Thymus (tissue), 11 donors: ENCODE measurements at regions not wholly inside any gene's neighbourhood (a gene's known extent, or its start where the extent isn't known, plus 50 kb on each side); places are given as distances from the start of the nearest gene placed in this dataset.

Experiments
- DNase-seq, 9 donors: peaks; one replicate each; pipeline ENCODE4 v3.0.0-alpha.2; 2013; ENCODE audit warnings: low spot score in 9 of 9, low read depth in 6 of 9, missing footprints in 1 of 9
- H3K27ac ChIP-seq, 2 donors: one replicate each; pipeline ENCODE4 v1.5.1; 2013; ENCODE audit warnings: control low read depth in 1 of 2, low read depth in 1 of 2, low read length in 1 of 2, mild to moderate bottlenecking in 1 of 2, moderate library complexity in 1 of 2
- H3K27me3 ChIP-seq, 2 donors: one replicate each; pipeline ENCODE4 v1.5.1; 2013; ENCODE audit warnings: low read length in 1 of 2; ENCODE audit not compliant: control insufficient read depth in 2 of 2, insufficient read depth in 1 of 2
- H3K36me3 ChIP-seq, 2 donors: one replicate each; pipeline ENCODE4 v1.5.1; 2013; ENCODE audit warnings: low read length in 1 of 2, mild to moderate bottlenecking in 1 of 2, moderate library complexity in 1 of 2; ENCODE audit not compliant: control insufficient read depth in 2 of 2, insufficient read depth in 2 of 2
- H3K4me1 ChIP-seq, 2 donors: one replicate each; pipeline ENCODE4 v1.5.1; 2013; ENCODE audit warnings: low read length in 2 of 2; ENCODE audit not compliant: control insufficient read depth in 2 of 2, insufficient read depth in 2 of 2
- H3K4me3 ChIP-seq, 2 donors: one replicate each; pipeline ENCODE4 v1.5.1; 2013; ENCODE audit warnings: low read length in 2 of 2, control low read depth in 1 of 2, mild to moderate bottlenecking in 1 of 2
- H3K9me3 ChIP-seq, 2 donors: one replicate each; pipeline ENCODE4 v1.5.1; 2013; ENCODE audit warnings: low read length in 1 of 2, mild to moderate bottlenecking in 1 of 2; ENCODE audit not compliant: control insufficient read depth in 2 of 2, insufficient read depth in 1 of 2
- WGBS: extraction: QIAGEN DNeasy Blood & Tissue Kit; methylation state at CpG from one replicate; pipeline ENCODE4 v1.1.7; 2013; 5-methylcytosine and 5-hydroxymethylcytosine counted together
- donor health status: healthy.

DNA sequence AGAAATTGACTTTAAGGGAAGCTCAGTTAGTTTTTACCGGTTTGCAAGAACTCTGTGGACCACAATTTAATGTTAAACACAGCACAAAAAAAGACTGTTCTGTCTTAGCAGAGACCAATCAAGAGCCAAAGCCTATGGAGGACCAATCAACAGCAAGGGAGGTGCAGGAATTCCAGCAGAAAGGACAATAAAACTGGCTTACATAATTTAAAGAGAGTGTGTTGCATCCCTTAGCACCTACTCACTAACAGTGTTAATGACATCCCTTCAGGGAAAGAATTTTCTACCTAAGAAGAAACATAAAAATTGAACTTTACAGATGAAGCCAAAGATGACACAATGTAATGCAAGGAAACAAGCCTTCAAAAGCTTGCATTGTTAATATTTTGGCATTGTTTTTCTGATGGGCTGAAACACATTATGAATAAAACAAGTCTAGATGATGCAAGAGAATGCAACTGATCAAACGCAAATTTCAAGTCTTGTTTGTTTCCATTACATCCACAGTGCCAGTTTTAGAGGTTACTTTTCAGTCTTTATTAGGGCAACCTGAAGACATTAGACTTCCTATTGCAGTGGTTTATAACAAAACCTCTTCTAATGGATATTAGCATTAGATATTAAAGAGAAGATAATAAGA, 111.3 kb upstream of the FST start:
- 95% methylated on average over 2 of the region's 2 CpGs for WGBS
- no peaks in the 10 kb centered on the region for H3K4me1 ChIP-seq

DNA sequence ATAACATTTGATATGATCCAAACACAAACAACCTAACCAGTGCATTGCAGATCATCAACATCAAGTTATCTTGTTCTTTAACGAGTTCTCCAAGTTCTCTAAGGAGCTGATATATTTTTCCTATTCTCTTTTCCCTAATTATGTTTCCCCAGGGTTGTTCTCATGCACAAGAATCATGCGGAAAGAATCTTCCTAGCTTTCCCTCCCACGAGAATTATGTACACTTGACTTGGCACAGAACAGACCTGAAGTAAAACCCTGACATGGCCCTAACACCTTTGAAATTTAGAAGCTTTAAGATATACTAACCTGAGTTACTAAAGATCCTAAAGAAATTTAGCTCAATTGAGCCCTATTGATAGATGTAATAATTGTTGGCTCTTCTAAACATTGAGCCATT, 110.7 kb upstream of the FST start:
- WGBS: 83% methylated on average over 3 of the region's 3 CpGs

More for the DNA sequence above, 111.3 kb upstream of the FST start:
- H3K9me3 ChIP-seq: no peaks in the 10 kb centered on the region
- H3K36me3 ChIP-seq: no peaks in the 10 kb centered on the region
- H3K27ac ChIP-seq: no peak overlapping the region
- H3K4me3 ChIP-seq: no peak overlapping the region
- no peaks in the 10 kb centered on the region for H3K27me3 ChIP-seq
- DNase-seq: no peak

DNA sequence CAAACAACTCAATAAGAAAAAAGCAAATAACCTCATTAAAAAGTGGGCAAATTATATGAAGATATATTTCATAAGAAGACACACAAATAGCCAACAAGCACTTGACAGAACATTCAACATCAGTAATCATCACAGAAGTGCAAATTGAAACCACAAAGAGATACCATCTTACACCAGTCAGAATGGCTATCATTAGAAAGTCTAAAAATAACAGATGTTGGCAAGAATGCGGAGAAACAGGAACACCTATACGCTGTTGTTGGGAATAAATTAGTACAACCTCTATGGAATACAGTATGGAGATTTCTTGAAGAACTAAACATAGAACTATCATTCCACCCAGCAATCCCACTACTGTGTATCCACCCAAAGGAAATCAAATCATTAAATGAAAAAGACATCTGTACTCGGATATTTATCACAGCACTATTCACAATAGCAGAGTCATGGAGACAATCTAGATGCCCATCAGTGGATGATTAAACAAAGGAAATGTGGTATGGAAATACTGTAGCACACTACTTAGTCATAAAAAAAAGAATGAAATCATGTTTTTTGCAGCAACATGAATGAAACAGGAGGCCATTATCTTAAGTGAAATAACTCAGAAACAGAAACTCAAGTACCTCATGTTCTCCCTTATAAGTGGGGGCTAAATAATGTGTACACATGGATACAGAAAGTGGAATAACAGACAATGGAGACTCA, 106.8 kb upstream of the FST start:
- DNase-seq: no peak
- WGBS: 94% methylated on average over 3 of the region's 3 CpGs
- no peaks in the 10 kb centered on the region for H3K9me3 ChIP-seq

More for the DNA sequence above, 110.7 kb upstream of the FST start:
- Histone ChIP-seq H3K4me1 (no peaks in the 10 kb centered on the region), H3K27ac (no peak overlapping the region), H3K9me3 (no peaks in the 10 kb centered on the region), H3K27me3 (no peaks in the 10 kb centered on the region), H3K4me3 (no peak overlapping the region), H3K36me3 (no peaks in the 10 kb centered on the region)
- DNase-seq: no peak

DNA sequence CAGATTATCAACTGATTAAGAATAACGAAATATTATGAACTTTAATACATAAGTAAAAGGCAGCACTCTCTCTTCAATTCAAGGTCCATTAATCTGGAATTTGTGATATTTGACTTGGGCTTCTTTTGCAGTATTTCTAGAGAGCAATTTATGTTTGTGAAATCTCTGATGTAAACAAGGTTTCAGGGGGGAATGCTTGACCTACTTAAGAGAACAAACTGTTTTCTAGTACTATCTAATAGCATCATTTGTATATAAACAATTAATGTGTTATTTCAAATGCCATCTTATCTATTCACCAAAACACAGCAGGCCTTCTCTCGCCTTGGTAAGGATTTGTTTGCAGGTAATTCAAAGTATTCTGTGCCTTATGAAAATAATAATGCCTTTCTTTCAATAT, 103.6 kb upstream of the FST start:
- no peaks in the 10 kb centered on the region for H3K4me1 ChIP-seq
- no peaks in the 10 kb centered on the region for H3K9me3 ChIP-seq
- no peak for DNase-seq
- H3K27ac ChIP-seq: no peak overlapping the region
- H3K4me3 ChIP-seq: no peak overlapping the region
- no peaks in the 10 kb centered on the region for H3K27me3 ChIP-seq
- no peaks in the 10 kb centered on the region for H3K36me3 ChIP-seq
- WGBS: 91% methylated on average over 2 of the region's 2 CpGs

More for the DNA sequence above, 106.8 kb upstream of the FST start:
- H3K27ac ChIP-seq: no peak overlapping the region
- no peak overlapping the region for H3K4me3 ChIP-seq
- H3K27me3 ChIP-seq: no peaks in the 10 kb centered on the region
- no peaks in the 10 kb centered on the region for H3K4me1 ChIP-seq
- no peaks in the 10 kb centered on the region for H3K36me3 ChIP-seq

DNA sequence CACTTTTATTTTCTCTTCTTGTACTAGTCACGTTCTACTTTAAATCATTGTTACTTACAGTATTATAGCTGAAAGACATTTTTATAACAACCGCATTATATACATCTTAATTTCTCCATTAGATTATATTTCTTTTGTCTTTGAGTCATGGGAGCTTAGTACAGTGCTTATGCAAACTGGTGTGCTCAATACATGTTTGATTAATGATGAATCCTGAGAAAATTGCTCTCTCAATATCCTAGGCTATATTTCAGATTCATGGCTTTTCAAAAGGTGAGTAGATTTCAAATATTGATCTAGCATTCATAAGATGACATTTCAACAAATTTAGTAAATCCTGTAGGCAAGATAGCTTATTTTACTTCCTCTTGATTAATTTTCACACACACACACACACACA, 102.2 kb upstream of the FST start:
- Histone ChIP-seq H3K9me3 (no peaks in the 10 kb centered on the region), H3K27me3 (no peaks in the 10 kb centered on the region), H3K36me3 (no peaks in the 10 kb centered on the region), H3K27ac (no peak overlapping the region), H3K4me1 (no peaks in the 10 kb centered on the region), H3K4me3 (no peak overlapping the region)
- no peak for DNase-seq
- WGBS: 95% methylated on average over 2 of the region's 2 CpGs

DNA sequence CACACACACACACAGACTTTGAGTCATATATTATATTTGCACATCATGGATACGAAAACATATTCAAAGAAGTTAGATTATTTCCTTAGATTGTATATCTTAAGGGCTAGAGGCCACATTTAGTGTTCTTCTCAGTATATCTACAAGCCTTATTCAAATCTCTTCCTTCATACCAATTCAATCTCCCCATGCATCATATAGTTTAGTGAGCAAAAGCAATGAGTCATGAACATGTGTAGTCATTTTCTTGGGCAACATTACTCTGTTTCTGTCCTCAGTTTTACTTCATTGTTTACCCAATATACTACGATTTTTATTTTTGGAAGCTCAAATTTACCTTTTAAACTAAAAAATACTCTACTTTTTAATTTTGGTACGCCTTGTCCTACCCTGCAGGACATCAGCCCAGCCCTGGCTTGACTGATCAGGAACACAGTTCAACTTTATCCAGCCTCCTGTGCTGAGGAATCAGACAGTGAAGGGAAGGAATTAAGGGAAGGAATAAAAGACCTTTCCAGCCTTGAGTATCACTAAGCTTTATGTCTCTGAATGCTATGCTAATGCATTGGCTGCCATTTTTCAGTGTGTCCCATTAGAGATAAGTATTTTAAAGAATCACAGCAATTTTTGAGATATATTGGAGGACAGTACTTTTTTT, 101.7 kb upstream of the FST start:
- Histone ChIP-seq H3K27me3 (no peaks in the 10 kb centered on the region), H3K4me3 (no peak overlapping the region), H3K9me3 (no peaks in the 10 kb centered on the region), H3K36me3 (no peaks in the 10 kb centered on the region), H3K27ac (no peak overlapping the region), H3K4me1 (no peaks in the 10 kb centered on the region)
- DNase-seq: no peak
- 93% methylated on average over 3 of the region's 3 CpGs for WGBS

DNA sequence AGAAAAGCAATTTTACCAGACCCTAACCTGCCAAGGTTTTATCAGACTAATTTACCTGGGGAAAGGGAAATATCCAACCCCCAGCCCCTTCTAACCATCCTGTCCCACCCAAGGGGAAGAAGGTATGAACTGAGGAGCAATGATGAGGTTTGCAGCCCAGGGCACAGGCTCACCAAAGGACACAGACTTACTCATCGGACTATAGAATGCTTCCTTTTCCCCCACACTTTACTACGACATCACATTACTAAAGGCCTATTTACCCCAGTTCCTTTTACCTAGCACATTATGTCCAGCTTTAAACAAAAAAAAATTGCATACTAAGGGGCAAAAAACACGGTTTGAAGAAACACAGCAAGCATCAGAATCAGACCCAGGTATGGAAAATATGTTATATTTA, 94.1 kb upstream of the FST start:
- Histone ChIP-seq H3K4me1 (no peaks in the 10 kb centered on the region), H3K36me3 (no peaks in the 10 kb centered on the region), H3K27me3 (no peaks in the 10 kb centered on the region), H3K27ac (no peak overlapping the region), H3K9me3 (no peaks in the 10 kb centered on the region), H3K4me3 (no peak overlapping the region)
- WGBS: 91% methylated on average over 3 of the region's 3 CpGs
- no peak for DNase-seq

DNA sequence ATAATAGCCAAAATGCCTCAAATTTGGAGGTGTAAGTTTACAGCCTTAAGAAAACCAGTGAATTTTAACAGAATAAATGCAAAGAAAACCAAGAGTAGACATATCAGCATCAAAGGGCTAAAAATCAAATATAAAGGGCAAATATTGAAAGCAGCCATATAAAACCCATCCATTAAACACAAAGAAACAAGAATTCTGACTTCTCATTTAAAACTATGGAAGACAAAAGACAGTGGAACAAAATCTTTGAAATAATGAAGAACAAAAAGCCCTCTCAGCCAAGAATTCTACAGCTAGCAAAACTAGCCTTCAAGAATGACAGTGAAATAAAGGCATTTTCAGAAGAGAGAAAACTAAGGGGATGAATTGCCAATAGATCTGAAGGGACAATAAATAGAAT, 91.3 kb upstream of the FST start:
- Histone ChIP-seq H3K27ac (no peak overlapping the region), H3K4me3 (no peak overlapping the region), H3K36me3 (no peaks in the 10 kb centered on the region), H3K27me3 (no peaks in the 10 kb centered on the region), H3K9me3 (no peaks in the 10 kb centered on the region), H3K4me1 (no peaks in the 10 kb centered on the region)
- no peak for DNase-seq

DNA sequence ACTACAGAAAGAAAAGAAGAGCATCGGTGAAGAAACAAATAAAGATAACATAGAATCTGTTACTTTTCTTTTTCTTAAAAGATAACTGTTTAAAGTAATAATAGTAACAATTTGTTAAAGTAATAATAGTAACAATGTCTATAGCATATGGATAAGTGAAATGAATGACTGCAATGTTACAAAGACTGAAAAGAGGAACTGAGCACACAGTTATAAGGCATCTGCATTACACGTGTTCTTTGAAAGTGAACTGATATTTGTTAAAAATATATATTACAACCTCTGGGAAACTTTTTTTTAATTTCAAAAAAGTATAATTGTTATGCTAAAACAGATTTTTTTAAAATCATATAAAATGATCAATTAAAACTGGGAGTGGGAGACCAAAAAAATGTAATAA, 88.4 kb upstream of the FST start:
- Histone ChIP-seq H3K4me1 (no peaks in the 10 kb centered on the region), H3K27me3 (no peaks in the 10 kb centered on the region), H3K36me3 (no peaks in the 10 kb centered on the region), H3K27ac (no peak overlapping the region), H3K9me3 (no peaks in the 10 kb centered on the region), H3K4me3 (no peak overlapping the region)
- DNase-seq: no peak
- WGBS: 71% methylated on average over 2 of the region's 2 CpGs
